ENCODE measurements at regions not wholly inside any gene's neighbourhood (a gene's known extent, or its start where the extent isn't known, plus 50 kb on each side); places are given as distances from the start of the nearest gene placed in this dataset.

GRCh38 chr16:14007450-14007849, 63.7 kb upstream of the MRTFB start:
- in situ Hi-C loops (cut with HindIII; ENCODE audit: low pct_ligation_motif_present, low sequenced_read_pairs), result no loop called here

DNA sequence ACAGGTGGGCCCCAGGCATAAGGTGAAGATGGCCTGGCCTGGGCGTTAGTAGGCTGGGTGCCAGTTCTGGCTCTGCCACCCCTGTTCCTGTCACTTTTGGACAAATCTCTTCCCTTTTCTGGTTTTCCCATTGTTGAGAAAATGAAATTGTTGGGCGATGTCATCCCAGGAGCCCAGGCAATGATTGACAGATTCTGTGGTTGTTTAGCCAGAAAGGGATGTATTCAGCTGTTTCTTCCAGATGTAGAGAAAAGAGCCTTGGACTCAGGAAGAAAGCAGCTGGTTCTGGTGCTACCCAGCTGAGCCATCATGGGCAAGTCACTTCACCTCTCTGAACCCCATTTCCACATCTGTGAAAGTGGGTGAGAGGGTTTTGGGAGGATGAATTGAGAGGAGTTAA, 60.1 kb upstream of the MRTFB start:
- Histone ChIP-seq H3K27ac (no peak overlapping the region), H3K36me3 (replicated peaks) (no peaks in the 10 kb centered on the region), H3K27me3 (replicated peaks) (no peaks in the 10 kb centered on the region), H3K4me3 (ENCODE audit: low read depth, low read length) (no peak overlapping the region)
- no peak for DNase-seq
- in situ Hi-C loops (cut with HindIII; ENCODE audit: low pct_ligation_motif_present, low sequenced_read_pairs), result no loop called here
- TF ChIP-seq, protein P1, sequence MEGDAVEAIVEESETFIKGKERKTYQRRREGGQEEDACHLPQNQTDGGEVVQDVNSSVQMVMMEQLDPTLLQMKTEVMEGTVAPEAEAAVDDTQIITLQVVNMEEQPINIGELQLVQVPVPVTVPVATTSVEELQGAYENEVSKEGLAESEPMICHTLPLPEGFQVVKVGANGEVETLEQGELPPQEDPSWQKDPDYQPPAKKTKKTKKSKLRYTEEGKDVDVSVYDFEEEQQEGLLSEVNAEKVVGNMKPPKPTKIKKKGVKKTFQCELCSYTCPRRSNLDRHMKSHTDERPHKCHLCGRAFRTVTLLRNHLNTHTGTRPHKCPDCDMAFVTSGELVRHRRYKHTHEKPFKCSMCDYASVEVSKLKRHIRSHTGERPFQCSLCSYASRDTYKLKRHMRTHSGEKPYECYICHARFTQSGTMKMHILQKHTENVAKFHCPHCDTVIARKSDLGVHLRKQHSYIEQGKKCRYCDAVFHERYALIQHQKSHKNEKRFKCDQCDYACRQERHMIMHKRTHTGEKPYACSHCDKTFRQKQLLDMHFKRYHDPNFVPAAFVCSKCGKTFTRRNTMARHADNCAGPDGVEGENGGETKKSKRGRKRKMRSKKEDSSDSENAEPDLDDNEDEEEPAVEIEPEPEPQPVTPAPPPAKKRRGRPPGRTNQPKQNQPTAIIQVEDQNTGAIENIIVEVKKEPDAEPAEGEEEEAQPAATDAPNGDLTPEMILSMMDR (IDR thresholded peaks at IDR 0.05; ENCODE audit: low read depth, low read length, missing control alignments), result no peak

More at GRCh38 chr16:14007450-14007849, 63.7 kb upstream of the MRTFB start:
- Histone ChIP-seq H3K27ac (no peak overlapping the region), H3K36me3 (replicated peaks) (no peaks in the 10 kb centered on the region), H3K4me3 (ENCODE audit: low read depth, low read length) (no peak overlapping the region), H3K27me3 (replicated peaks) (no peaks in the 10 kb centered on the region)
- TF ChIP-seq, protein P1 (IDR thresholded peaks at IDR 0.05; ENCODE audit: low read depth, low read length, missing control alignments), result no peak
- peak; percentile 45 for DNase-seq

GRCh38 chr16:14011846-14012245, 59.3 kb upstream of the MRTFB start:
- no peaks in the 10 kb centered on the region for H3K36me3 ChIP-seq (replicated peaks)
- H3K27me3 ChIP-seq (replicated peaks), result no peaks in the 10 kb centered on the region
- in situ Hi-C loops (cut with HindIII; ENCODE audit: low pct_ligation_motif_present, low sequenced_read_pairs), result no loop called here
- H3K4me3 ChIP-seq (ENCODE audit: low read depth, low read length), result no peak overlapping the region
- DNase-seq, result no peak
- TF ChIP-seq, protein P1 (IDR thresholded peaks at IDR 0.05; ENCODE audit: low read depth, low read length, missing control alignments), result no peak
- H3K27ac ChIP-seq, result no peak overlapping the region

DNA sequence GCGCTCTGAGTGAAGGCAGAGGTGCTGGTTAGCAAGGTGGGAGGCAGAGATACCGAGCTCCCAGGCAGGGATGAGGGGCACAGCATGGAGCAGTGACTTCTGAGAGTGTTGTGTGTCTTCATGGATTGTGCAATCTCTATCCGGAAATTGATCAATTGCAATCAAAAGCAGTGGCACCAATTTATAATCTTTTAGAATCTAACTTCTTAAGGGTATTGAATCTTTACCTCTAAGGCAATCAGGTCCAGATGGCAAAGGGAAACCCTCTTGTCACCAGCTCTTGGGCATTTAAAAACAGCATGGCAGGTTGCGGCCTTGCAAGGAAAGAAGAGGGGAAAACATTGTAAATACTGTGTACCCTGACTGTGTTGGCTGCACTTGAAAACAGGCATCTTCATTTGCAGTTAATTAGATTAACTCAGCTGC, 58.0 kb upstream of the MRTFB start:
- TF ChIP-seq, protein P1 (IDR thresholded peaks at IDR 0.05; ENCODE audit: low read depth, low read length, missing control alignments), result no peak
- Histone ChIP-seq H3K27me3 (replicated peaks) (no peaks in the 10 kb centered on the region), H3K27ac (no peak overlapping the region), H3K4me3 (ENCODE audit: low read depth, low read length) (no peak overlapping the region), H3K36me3 (replicated peaks) (no peaks in the 10 kb centered on the region)
- in situ Hi-C loops (cut with HindIII; ENCODE audit: low pct_ligation_motif_present, low sequenced_read_pairs), result no loop called here
- no peak for DNase-seq

DNA sequence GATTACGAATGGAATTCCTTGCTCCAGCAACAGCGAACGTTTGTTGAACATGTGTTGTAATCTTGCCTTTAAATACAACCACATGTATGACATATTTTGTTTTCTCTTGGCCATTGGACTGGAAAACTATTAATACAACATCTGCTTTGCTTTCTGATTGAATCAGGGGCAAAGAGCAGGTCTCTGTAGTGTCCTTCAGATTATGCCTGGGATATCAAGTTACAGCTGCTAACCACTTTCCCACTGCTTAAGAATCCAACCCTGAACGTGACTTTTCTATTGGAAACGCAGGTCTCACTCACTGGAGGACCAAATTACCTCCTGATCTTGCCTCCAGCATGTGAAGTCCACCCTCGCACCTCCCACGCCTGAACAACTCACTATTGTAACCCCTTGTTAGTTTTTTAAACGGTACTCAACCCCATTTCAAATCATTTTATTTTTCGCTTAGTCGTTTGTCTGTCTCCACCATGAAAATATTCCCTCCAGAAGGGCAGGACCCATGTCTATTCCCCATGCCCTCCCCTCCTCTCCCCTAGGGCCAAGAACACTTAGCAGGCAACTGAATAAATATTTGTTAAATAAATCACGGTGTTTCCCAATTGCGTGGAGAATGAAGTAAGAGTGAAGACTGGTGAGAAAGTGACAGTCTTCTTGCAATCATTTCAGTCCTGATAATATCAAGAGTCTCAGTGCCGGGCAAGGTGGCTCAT, 57.4 kb upstream of the MRTFB start:
- peak; percentile 47 for DNase-seq
- Histone ChIP-seq H3K4me3 (ENCODE audit: low read depth, low read length) (no peak overlapping the region), H3K27me3 (replicated peaks) (no peaks in the 10 kb centered on the region), H3K27ac (no peak overlapping the region), H3K36me3 (replicated peaks) (no peaks in the 10 kb centered on the region)
- TF ChIP-seq, protein P1 (IDR thresholded peaks at IDR 0.05; ENCODE audit: low read depth, low read length, missing control alignments), result no peak
- in situ Hi-C loops (cut with HindIII; ENCODE audit: low pct_ligation_motif_present, low sequenced_read_pairs), result no loop called here

- in situ Hi-C loops (cut with HindIII; ENCODE audit: low pct_ligation_motif_present, low sequenced_read_pairs), result no loop called here
Measured at GRCh38 chr16:14014284-14014625, 56.9 kb upstream of the MRTFB start.

More at GRCh38 chr16:14014284-14014625, 56.9 kb upstream of the MRTFB start:
- Histone ChIP-seq H3K27me3 (replicated peaks) (no peaks in the 10 kb centered on the region), H3K27ac (no peak overlapping the region), H3K36me3 (replicated peaks) (no peaks in the 10 kb centered on the region), H3K4me3 (ENCODE audit: low read depth, low read length) (no peak overlapping the region)
- TF ChIP-seq, protein P1 (IDR thresholded peaks at IDR 0.05; ENCODE audit: low read depth, low read length, missing control alignments), result no peak
- DNase-seq, result no peak
